HEK293T (cell line): ENCODE measurements at regions not wholly inside any gene's neighbourhood (a gene's known extent, or its start where the extent isn't known, plus 50 kb on each side); places are given as distances from the start of the nearest gene placed in this dataset.

Experiments used
- SP1 ChIP-seq: fragments of 450-650 bp; IDR thresholded peaks from 2 replicates; pipeline ENCODE4 v1.6.1; 2017
- SUZ12 ChIP-seq: fragments of 450-650 bp; IDR thresholded peaks from 2 replicates; pipeline ENCODE4 v1.6.1; 2016; ENCODE audit warnings: mild to moderate bottlenecking

DNA sequence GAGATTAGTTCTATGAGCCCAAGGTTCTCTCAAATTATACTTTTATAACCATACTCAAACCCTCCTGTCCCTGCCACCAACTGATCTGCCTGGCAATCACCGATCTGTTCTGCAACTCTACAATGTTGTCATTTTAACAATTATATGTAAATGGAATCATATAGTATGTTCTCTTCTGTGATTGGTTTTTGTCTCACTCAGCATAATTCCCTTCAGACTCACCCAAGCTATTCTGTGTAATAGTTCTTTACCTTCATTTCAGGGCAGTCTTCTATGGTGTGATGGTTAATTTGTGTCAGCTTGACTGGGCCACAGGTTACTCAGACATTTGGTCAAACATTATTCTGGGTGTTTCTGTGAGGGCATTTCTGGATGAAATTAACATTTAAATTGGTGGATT, 181.9 kb upstream of the CXCL12 start:
- TF ChIP-seq SUZ12 = no peak
- no peak for TF ChIP-seq SP1
